Activated CD8-positive, alpha-beta memory T cell treated with anti-CD3 and anti-CD28 coated beads for 24 hours (primary cell): ENCODE measurements at regions not wholly inside any gene's neighbourhood (a gene's known extent, or its start where the extent isn't known, plus 50 kb on each side); places are given as distances from the start of the nearest gene placed in this dataset.

Experiments
- DNase-seq: peaks from one replicate; pipeline ENCODE4 v3.0.0-alpha.2; 2020

DNA sequence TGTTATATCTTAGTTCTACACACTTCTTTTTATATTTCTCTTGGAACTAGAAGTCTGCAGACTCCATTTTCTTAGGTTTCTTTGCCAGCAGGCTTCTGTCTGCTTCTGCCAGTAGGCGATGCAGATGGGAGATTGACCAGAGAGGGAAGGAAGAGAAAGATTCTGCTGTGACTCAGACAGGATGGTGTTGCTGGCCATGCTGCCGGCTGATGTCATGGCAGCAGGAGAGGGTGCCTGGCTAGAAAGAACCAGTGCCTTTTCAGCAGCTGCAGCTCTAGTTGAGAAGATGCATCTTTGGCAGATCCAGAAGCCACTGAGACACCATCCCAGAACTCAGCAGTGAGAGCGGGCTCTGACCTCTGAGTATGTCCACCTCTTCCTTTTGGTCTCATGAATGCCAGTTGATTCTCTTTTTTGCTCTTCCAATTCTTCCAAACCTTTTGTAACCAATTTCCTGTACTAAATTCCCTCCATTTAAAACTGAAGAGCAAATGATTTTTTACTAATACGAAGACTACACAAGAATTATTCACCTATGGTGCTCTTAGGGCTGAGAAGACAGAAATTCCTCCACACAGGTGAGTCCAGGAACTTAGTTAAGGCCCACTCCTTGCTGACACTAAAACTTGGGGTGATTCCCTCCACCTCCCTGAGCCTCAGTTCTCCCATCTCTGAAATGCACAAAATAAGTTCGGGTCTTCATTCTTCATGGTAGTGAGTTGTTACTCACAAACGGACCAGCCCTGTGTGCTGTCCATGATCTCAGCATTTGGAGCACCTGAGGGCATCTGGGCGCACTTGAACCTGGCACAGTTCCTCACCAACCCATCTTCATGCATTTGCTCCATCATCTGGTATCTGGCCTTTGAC, 200.7 kb downstream of the MYCN start:
- no peak for DNase-seq

DNA sequence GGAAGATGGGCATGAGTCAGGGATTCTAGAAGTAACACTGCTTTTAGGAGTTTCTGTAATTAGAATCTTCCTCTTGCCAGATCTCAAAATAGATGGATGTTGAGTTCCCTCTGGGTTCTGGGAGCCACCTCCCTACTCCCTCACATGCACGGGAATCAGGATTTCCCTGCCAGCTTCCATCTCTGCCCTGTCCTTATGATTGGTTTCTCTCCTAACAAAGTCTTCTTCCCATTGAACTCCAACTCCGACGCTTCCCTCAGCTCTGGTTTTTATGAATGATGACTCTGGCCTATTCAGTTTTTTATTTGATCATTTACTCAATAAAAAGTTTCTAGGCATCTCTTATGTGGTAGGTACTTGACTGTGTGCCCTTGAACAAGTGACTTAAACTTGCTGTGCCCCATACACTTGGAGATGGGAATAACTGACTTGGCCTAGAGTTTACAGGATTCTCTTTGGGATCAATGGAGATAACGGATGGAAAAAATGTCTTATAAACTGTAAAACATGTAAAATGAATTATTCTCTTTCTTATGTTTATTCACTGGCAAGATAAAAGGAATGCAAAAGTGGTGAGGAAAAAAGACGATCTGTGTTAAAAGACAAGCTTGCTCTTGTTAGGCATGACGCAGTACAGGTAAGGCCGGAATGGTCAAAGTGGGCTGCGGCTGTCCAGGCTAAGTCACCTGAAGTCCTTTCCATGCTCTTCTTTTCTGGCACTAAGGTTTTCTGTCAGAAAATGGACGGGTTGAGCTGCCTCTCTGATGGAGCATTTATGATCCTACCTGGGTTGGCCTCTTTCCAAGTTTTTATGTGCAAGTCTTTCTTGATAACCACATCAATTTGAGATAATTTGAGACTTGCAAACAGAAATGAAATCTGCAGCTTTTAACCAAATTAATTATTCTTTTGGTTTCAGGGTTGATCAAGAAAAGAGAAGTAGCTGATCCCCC, 199.6 kb downstream of the MYCN start:
- DNase-seq = no peak

DNA sequence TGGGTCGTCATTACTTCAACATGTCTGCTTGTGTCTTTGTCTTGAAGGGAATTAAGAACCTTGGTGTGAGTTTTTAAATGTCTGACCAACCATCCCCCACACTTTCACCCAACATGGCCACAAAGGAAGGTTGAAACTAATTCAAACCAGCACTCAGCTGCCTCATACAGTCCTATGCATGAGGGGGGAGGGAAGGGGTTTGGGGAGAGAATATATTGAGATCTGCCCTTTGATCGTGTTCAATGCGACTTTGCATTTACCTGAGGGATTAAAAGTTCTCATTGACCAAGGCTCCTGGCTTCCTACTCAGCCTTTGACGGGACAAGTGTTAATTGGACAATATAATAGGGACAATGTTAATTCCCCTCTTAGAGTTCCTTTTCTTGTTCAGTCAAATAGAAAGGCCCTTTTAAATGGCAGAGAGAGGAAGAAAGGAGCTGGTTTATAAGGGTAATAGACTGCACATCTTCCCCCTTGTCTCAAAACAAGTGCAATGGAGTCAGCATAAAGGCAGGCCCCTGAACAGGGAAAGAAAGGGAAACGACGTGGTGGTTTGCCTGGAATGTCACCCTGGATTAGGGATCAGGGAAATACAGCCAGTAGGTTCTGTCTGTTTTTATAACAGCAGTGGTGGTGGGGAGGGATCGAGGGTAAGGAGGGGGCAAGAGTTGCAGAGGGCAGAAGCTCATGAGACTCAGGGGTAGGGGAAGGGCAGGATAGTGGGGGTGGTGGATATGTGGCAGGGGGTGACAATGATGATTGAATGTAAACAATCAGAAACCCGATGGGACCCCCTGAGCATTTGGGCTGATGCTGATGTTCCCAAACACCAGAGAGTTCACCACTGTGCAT, 198.7 kb downstream of the MYCN start:
- no peak for DNase-seq

DNA sequence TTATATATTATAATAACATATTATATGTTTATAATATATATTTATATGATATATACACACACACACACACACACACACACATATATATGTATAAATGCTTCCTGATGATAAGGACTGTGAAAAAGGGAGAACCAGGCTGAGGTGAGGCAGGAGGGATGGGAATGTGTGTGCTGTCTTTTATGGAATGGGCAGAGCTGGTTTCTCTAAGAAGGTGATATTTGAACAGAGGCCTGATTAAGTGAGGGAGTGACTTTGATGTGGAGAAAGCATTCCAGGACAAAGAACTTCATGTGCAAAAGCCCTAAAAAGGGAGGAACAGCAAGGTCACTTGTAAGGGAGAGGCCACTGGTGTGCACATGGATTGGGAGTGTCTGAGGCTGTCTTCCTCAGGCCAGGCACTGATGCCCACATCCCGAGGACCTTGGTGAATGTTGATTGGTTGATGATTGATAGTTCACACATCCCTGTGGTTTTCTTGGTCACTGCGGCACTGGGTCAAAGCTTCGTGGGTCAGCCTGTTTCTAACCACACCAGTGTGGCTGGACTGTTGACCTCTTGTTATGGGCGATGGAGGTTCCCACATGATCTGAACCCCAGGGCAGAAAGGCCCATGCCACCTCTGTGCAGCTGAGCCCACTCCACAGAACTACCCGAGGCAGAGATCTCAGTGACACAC, 196.9 kb downstream of the MYCN start:
- no peak for DNase-seq

DNA sequence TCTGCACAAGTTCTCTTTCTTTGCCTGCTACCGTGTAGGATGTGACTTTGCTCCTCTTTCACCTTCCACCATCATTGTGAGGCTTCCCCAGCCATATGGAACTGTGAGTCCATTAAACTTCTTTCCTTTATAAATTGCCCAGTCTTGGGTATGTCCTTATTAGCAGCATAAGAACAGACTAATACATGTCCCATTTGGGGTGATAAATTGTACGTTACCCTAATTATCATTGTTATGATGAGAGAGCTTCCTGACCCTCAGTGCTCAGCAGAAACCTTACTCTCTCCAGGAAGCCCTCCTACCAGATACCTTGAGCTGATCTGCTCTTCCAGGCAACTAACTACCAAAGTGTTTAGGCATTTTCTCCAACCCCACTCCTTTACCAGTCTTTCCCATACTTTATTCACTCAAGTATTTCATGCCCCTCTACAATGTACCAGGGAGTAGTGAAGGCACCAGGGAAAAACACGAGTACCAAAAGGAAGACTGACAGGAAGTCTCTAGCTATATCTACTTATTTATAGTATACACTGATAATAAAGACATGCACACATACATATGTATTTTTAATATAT, 196.2 kb downstream of the MYCN start:
- DNase-seq = no peak

DNA sequence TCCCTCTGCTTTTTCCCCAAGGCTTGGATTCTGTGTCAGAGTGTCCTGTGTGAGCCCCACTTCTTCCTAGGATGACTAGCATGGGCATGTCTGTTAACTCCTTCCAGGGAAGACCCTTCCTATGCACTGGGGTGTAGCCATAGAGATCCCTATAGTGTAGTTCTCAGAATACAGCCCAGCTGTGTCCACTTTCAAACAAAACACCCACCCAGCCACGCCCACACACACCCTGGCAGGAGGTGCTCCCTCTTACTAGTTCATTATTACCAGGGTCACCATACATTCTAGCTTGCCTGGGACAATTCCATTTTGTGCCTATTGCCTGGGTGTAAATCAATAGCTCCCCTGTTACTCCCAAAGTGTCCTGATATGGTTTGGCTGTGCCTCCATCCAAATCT, 195.6 kb downstream of the MYCN start:
- DNase-seq = no peak

DNA sequence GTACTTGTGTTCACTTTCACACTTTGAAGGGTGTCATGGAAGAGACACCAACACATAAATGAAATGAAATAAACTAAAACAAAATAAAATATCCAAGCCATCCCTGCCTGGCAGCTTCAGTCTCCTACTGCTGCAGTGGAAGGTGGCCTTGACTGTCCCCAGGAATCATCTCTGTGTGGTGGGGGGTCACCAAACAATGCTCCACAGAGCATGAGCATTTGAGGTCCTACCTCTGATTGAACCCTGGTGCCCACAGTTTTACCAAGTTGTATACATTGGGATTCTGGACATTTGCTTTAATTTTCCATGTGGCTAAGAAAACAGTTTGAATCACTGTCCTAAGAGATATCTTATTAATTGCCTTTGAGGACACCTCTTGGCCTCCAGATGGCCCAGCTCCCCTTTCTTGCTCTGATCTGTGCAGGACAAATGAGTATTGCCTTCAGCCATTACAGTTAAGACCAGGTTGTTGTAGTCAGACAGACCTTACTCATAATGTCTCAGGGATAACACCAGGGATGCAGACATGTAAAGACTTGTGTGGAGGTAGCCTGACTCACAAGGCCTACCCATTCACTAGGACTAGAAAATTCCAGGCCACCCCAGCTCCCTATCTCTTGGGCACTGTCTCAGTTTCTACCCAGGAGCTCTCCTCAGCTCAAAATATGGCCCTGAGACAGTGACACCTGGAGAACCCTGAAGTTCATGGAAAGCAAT, 195.0 kb downstream of the MYCN start:
- no peak for DNase-seq

DNA sequence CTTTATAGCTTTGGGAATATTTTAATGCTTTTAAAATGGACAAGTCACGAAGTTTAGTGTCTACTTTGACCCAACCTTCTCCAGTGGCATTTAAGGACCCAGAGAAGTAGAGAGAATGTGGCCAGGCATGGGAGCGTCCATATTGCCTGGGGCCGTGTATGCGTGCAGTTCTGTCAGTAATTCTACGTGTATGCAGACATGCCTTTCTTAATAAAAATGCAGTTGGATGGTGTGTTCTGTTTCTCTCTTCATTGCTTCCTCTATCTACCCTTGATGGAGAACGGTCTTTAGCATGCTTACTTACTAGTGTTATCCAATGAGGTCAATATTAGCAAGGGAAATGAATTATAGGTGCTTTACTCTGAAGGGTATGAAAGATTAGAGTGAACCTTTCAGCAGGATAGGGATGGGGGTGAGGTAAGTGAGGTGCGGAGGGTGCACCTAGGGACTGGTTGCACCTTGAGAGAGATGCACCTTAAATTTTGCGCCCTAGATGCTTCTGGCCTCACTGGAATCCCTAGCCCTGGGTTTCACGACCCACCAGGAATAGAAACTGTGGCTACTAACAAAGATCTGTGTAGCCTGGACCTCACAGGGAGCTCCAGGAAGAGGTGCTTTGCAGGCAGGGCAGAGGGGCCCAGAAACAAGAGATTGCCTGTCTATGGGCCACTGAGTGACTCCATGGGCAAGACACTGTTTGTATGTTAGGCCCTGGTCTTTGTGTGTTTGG, 194.3 kb downstream of the MYCN start:
- no peak for DNase-seq

DNA sequence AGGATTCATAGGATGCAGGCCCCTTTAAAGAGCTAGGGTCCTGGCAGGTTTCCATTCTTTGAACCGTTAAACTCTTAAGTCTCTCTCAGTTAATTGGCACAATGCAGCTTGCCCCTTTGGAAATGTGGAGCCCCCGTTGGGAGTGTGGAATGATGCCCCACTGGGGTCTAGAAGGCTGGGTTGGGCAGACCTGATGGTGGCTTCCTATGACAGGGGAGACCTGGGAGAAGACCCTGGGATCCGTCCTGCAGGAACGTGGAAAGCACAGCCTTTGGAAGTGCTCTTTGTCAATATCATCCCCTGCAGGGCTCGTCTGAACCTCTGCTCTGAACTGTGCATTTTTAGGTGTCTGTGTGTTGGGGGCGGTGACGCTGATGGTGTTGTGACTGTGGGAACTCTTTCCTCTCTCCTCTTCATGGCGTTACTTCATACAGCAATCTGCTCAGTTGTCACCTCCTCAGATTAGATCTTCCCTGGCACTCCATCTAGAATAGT, 190.6 kb downstream of the MYCN start:
- no peak for DNase-seq

DNA sequence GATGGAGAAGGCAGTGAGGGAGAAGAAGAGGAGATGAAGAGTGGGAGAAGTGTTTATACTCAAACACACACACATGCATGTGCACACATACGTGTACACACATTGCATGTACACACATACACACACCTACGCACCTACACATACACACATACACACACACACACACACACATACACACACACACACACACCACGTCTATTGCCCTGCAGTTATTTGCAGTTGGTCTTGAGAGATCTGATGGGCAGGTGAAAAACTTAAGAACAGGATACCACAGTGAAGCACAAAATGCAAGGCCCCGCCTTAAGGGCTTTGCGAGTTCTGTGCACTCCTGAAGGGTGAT, 190.2 kb downstream of the MYCN start:
- no peak for DNase-seq

DNA sequence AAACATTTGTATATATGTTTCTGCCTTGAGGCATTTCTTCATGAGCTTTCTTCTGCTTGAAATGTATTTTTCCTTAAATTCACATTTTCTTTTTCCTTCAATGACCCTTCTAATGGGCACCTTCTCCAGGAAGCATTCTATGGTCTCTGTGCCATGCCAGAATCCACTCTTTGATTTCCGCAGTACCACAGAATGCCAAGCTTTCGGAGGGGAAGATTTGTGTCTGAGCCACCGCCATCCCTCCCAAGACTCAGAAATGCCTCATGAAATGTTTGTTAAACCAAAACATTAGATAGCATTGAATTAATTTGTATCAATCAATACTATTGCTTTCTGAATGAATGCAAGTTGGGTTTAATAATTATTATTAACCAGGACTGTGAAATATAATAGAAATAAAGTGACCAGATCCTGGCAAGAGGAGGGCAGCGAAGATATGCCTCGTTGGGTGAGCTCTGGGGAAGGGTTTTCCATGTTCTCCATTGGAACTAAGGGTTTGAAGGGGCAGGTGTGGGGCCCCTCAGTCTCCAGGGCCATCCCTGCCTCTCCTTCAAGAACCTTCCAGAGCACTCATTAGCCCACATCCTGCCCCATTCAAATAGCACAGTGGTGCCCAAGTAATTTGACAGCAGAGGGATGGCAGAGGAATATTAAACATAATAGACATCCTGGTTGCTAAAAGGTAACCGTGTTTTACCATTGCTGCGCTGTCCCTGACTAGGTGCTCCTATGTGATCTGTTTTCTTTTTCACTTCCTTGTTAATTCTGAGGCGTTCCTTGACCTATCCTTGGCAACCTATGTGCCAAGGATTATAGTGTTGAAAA, 189.6 kb downstream of the MYCN start:
- no peak for DNase-seq

DNA sequence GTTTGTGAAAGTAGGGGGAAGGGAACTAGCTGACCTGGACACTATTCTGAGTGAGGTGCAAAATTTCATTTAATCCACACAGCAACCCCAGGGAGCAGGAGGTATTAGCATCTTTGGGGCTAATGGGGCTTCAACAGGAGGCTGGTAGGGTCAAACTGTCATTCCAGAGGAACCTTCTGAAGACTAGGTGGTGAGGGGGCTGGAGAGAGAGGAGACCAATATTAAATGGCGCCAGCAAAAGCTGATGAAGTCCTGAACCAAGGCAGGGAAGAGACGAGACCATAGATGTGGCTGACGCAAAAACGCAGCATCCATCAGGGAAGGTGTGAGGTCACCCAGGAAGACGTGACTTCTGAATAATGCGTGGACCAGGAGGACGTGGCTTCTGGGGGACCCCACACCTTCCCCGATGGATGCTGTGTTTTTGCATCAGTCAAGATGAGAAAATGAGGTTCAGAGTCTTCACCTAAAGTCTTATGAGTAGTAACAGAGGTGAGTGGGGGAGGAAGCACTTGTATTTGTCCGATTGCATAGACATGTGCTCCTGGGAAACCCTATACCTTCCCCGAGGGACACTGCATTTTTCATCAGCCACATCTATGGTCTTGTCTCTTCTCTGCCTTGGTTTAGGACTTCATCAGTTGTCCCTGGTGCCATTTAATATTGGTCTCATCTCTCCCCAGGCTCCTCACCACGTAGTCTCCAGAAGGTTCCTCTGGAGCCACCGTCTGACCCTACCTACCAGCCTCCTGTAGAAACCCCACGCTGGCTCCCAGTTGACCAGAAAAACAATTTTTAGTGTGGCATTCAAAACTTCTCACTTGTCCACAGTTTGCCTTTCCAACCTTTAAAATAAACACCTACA, 188.6 kb downstream of the MYCN start:
- no peak for DNase-seq

DNA sequence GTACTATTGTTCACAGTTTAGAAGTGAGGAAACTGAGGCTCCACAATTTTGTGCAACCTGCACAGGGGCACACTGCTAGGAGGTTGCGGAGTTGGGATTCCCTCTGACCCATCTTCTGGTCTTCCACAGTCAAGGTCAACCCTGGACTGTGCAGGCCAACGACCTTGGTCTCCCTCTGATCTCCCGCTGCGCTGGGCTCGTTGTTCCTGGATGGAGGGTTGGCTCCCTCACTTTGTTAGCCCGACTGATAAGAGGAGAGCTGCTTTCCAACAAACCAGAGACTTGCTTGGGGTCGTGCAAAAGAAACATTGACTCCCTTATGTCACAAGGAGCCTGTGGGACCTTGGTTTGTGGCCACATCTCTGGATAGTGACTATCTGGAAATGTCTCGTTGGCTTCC, 187.6 kb downstream of the MYCN start:
- no peak for DNase-seq

DNA sequence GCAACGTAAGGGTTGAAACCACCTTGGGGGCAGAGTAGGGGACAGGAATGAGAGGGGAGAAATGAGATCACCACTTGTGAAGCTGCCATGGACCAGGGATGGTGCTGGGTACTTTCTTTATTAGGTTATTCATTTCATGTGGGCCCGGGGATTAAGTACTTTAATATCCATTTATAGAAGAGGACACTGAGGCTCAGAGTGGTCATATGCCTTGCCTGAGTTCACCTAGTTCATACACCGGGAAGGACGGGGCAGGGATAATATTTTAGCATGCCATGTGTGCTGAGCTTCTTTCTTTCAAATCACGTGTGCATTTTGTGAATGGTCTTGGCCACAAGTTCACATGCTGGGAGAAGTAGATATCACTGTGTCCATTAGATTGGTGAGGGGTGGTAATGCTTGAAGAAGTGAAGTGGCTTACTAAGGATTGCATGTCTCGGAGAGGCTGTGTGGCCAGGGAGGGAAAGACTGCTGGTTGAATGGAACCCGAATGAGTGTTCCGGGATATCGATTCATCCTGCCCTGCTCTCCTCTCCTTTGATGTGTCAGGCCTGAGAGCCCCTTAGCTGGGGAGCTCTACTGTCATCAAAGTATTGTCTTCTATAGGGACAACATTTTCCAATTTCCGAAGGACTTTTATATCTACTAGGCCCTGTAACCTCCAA, 187.1 kb downstream of the MYCN start:
- no peak for DNase-seq

DNA sequence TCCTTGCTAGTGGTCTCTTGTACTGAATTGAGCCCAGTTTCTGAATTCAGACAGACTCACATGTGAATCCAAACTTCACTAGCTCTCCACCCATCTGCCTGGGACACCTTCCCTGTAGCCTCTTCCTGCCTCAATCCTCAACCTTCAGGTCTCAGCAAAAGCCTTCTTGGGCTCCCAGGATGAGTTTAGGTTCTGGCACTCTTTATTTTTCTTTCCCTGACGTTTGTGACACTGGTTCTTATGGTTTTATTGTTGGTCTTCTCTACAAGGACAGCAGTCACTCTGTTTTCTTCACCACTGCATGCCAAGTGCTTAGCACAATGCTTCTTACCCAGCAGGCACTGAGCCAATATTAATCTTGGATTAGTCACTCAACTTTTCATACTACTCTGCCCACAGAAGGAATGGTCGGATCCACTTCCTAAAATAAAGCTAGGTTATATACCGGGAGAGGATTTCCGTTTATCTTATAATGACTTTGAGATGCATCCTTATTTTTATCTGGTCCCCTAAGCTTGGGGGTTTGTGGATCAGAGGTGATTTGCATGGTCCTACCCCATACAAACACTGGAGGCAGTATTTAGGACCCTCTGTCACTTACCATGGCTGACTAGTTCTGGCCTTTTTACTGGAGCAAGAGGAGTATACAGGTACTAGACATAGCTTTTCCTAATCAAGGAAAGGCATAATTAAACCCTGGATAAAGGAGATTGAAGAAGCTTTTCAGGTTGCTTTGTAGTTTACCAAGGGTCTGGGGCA, 186.3 kb downstream of the MYCN start:
- DNase-seq = no peak

DNA sequence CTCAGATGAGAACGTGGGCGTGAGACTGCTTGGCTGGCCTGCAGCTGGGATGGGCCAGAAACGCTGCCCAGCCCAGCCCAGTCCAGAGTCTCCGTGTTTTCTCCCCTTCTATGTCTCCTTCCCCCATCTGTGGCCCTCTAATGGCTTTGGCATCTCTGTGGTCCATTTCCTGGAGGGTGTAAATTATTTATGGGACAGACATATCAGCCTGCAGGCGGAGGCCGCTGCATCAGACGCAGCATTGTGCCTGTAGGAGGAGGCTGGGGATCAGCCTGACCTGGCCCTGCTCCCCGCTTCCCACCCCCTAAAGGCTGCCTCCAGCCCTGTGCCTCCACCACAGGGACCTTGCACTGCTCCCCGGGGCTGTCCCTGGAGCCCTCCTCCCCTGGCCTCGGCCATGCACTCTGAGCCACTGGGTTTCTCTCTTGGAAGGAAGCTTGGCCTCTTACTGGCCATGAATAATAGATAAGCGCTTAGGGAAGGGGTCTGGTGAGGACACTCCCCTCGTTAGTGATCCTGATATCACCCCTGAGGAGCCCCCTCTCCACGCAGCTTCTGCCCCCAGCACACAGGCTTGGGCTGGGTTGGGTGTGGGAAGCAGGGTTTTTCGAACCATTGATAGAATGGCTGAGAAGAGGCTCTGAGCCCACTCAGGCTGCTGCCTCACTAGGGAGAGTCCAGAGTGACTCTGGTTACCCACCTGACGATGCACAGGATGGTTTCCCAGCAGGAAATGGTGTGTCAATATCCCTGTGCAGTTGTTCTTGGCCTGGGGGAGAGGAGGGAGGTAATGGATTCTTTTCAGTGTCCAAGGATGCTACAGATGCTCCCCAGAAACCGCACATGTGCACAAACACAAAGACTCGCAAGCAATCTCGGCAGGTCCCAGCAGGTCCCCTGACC, 185.5 kb downstream of the MYCN start:
- DNase-seq = no peak
